ENCODE measurements at regions not wholly inside any gene's neighbourhood (a gene's known extent, or its start where the extent isn't known, plus 50 kb on each side); places are given as distances from the start of the nearest gene placed in this dataset.

GRCh38 chr6:120378582-120379220 is 955.6 kb downstream of the TBC1D32 start (continued):
- TF ChIP-seq RBBP5 (IDR thresholded peaks at IDR 0.05; ENCODE audit: borderline replicate concordance, low read depth, low read length) (no peak), POLR2AphosphoS5 (IDR thresholded peaks at IDR 0.05; ENCODE audit: low read depth, low read length) (no peak), SP1 (IDR thresholded peaks at IDR 0.05; ENCODE audit: low read depth, low read length) (no peak), TCF12 (IDR thresholded peaks at IDR 0.05; ENCODE audit: low read depth, low read length) (no peak), EGR1 (IDR thresholded peaks at IDR 0.05; ENCODE audit: borderline replicate concordance, low read depth, low read length) (no peak)
